Subcutaneous abdominal adipose tissue (tissue), 5 donors: ENCODE measurements at regions not wholly inside any gene's neighbourhood (a gene's known extent, or its start where the extent isn't known, plus 50 kb on each side); places are given as distances from the start of the nearest gene placed in this dataset.

Source experiments
- H3K27ac ChIP-seq: one replicate; pipeline ENCODE4 v1.7.0; 2013; ENCODE audit warnings: low read depth, mild to moderate bottlenecking, inconsistent platforms, low read length, moderate library complexity
- H3K27me3 ChIP-seq, 5 donors: one replicate each; pipeline ENCODE4 v1.7.0; 2013; ENCODE audit warnings: low read length in 5 of 5, inconsistent platforms in 1 of 5; ENCODE audit not compliant: control insufficient read depth in 5 of 5, insufficient read depth in 4 of 5
- H3K36me3 ChIP-seq, 5 donors: one replicate each; pipeline ENCODE4 v1.7.0; 2013; ENCODE audit warnings: low read length in 5 of 5; ENCODE audit not compliant: control insufficient read depth in 5 of 5, insufficient read depth in 5 of 5
- H3K4me1 ChIP-seq, 5 donors: one replicate each; pipeline ENCODE4 v1.7.0; 2013; ENCODE audit warnings: low read length in 5 of 5, mild to moderate bottlenecking in 3 of 5, moderate library complexity in 1 of 5; ENCODE audit not compliant: control insufficient read depth in 5 of 5, insufficient read depth in 5 of 5
- H3K4me3 ChIP-seq, 5 donors: one replicate each; pipeline ENCODE4 v1.7.0; 2013; ENCODE audit warnings: low read length in 5 of 5, low read depth in 1 of 5
- H3K9ac ChIP-seq, 5 donors: one replicate each; pipeline ENCODE4 v1.7.0; 2013; ENCODE audit warnings: low read length in 5 of 5, mild to moderate bottlenecking in 4 of 5, moderate library complexity in 3 of 5
- H3K9me3 ChIP-seq, 5 donors: one replicate each; pipeline ENCODE4 v1.7.0; 2013; ENCODE audit warnings: low read length in 5 of 5; ENCODE audit not compliant: control insufficient read depth in 5 of 5
- donor health status: healthy.
- donor health status: healthy.
- donor health status: healthy.
- donor health status: healthy.
- donor health status: healthy.

- H3K9ac ChIP-seq, result no peak overlapping the region
- H3K4me1 ChIP-seq, result peaks cover 0 to 21% (median 8%) of the 10 kb centered on the region in 5 donors
- no peaks in the 10 kb centered on the region for H3K36me3 ChIP-seq
- H3K27me3 ChIP-seq, result no peaks in the 10 kb centered on the region
- H3K9me3 ChIP-seq, result peaks cover 0 to 7% (median 6%) of the 10 kb centered on the region in 5 donors
- no peak overlapping the region for H3K4me3 ChIP-seq
- peak overlapping the region; percentile 24 for H3K27ac ChIP-seq
Measured at GRCh38 chr16:14338236-14338635, 267.1 kb downstream of the MRTFB start.

GRCh38 chr16:14337303-14338191 is 266.4 kb downstream of the MRTFB start:
- Histone ChIP-seq H3K27ac (peak overlapping the region; percentile 27), H3K9me3 (peaks cover 0 to 7% (median 6%) of the 10 kb centered on the region in 5 donors), H3K4me1 (peaks cover 0 to 21% (median 8%) of the 10 kb centered on the region in 5 donors), H3K36me3 (no peaks in the 10 kb centered on the region), H3K4me3 (peak overlapping the region in 3 of 5 donors; percentile 11 to 57 (median 31)), H3K27me3 (no peaks in the 10 kb centered on the region), H3K9ac (no peak overlapping the region)

GRCh38 chr16:14335297-14335696 is 264.2 kb downstream of the MRTFB start:
- H3K27ac ChIP-seq, result no peak overlapping the region
- no peak overlapping the region for H3K9ac ChIP-seq
- H3K4me1 ChIP-seq, result peaks cover 0 to 21% (median 8%) of the 10 kb centered on the region in 5 donors
- H3K9me3 ChIP-seq, result peaks cover 0 to 6% (median 0%) of the 10 kb centered on the region in 5 donors
- no peaks in the 10 kb centered on the region for H3K27me3 ChIP-seq
- no peak overlapping the region for H3K4me3 ChIP-seq
- H3K36me3 ChIP-seq, result no peaks in the 10 kb centered on the region

GRCh38 chr16:14334366-14335080 is 263.4 kb downstream of the MRTFB start:
- H3K36me3 ChIP-seq, result peaks cover 0 to 4% (median 1%) of the 10 kb centered on the region in 5 donors
- peaks cover 0 to 18% (median 8%) of the 10 kb centered on the region in 5 donors for H3K4me1 ChIP-seq
- no peak overlapping the region for H3K27ac ChIP-seq
- H3K9ac ChIP-seq, result no peak overlapping the region
- no peaks in the 10 kb centered on the region for H3K27me3 ChIP-seq
- H3K4me3 ChIP-seq, result no peak overlapping the region
- H3K9me3 ChIP-seq, result peaks cover 0 to 6% (median 0%) of the 10 kb centered on the region in 5 donors

- H3K27me3 ChIP-seq, result no peaks in the 10 kb centered on the region
- peaks cover 2 to 7% (median 4%) of the 10 kb centered on the region in 5 donors for H3K36me3 ChIP-seq
- H3K4me1 ChIP-seq, result peaks cover 0 to 13% (median 8%) of the 10 kb centered on the region in 5 donors
Measured at GRCh38 chr16:14333361-14333760, 262.2 kb downstream of the MRTFB start.

GRCh38 chr16:14331020-14331419 is 259.9 kb downstream of the MRTFB start:
- H3K4me3 ChIP-seq, result no peak overlapping the region
- H3K27me3 ChIP-seq, result no peaks in the 10 kb centered on the region
- no peak overlapping the region for H3K9ac ChIP-seq
- peaks cover 0 to 6% (median 0%) of the 10 kb centered on the region in 5 donors for H3K9me3 ChIP-seq
- H3K27ac ChIP-seq, result no peak overlapping the region
- peaks cover 4 to 14% (median 11%) of the 10 kb centered on the region in 5 donors for H3K36me3 ChIP-seq
- peaks cover 0 to 12% (median 6%) of the 10 kb centered on the region in 5 donors for H3K4me1 ChIP-seq

More at GRCh38 chr16:14333361-14333760, 262.2 kb downstream of the MRTFB start:
- no peak overlapping the region for H3K4me3 ChIP-seq
- no peak overlapping the region for H3K9ac ChIP-seq
- H3K9me3 ChIP-seq, result peaks cover 0 to 6% (median 0%) of the 10 kb centered on the region in 5 donors
- H3K27ac ChIP-seq, result no peak overlapping the region

- no peaks in the 10 kb centered on the region for H3K27me3 ChIP-seq
- H3K4me3 ChIP-seq, result no peak overlapping the region
- H3K9ac ChIP-seq, result no peak overlapping the region
- no peak overlapping the region for H3K27ac ChIP-seq
- no peaks in the 10 kb centered on the region for H3K9me3 ChIP-seq
- peaks cover 0 to 22% (median 8%) of the 10 kb centered on the region in 5 donors for H3K4me1 ChIP-seq
- peaks cover 4 to 14% (median 11%) of the 10 kb centered on the region in 5 donors for H3K36me3 ChIP-seq
Measured at GRCh38 chr16:14329727-14330350, 258.7 kb downstream of the MRTFB start.

- H3K9ac ChIP-seq, result no peak overlapping the region
- H3K4me3 ChIP-seq, result no peak overlapping the region
- H3K27ac ChIP-seq, result peak overlapping the region; percentile 67
- H3K36me3 ChIP-seq, result peaks cover 4 to 19% (median 11%) of the 10 kb centered on the region in 5 donors
- no peaks in the 10 kb centered on the region for H3K9me3 ChIP-seq
- H3K4me1 ChIP-seq, result peaks cover 0 to 28% (median 12%) of the 10 kb centered on the region in 5 donors
- H3K27me3 ChIP-seq, result no peaks in the 10 kb centered on the region
Measured at GRCh38 chr16:14325502-14326401, 254.6 kb downstream of the MRTFB start.

- Histone ChIP-seq H3K9me3 (no peaks in the 10 kb centered on the region), H3K36me3 (peaks cover 0 to 18% (median 11%) of the 10 kb centered on the region in 5 donors), H3K4me3 (no peak overlapping the region), H3K27me3 (no peaks in the 10 kb centered on the region), H3K4me1 (peaks cover 0 to 34% (median 16%) of the 10 kb centered on the region in 5 donors), H3K27ac (peak overlapping the region; percentile 67), H3K9ac (no peak overlapping the region)
Measured at GRCh38 chr16:14324581-14324980, 253.5 kb downstream of the MRTFB start.
